Limb (tissue), 2 donors: ENCODE measurements at regions not wholly inside any gene's neighbourhood (a gene's known extent, or its start where the extent isn't known, plus 50 kb on each side); places are given as distances from the start of the nearest gene placed in this dataset.

ENCODE experiments used
- DNase-seq, 2 donors: peaks; one replicate each; pipeline ENCODE4 v3.0.0-alpha.2; 2016; ENCODE audit errors: extremely low spot score in 2 of 2

DNA sequence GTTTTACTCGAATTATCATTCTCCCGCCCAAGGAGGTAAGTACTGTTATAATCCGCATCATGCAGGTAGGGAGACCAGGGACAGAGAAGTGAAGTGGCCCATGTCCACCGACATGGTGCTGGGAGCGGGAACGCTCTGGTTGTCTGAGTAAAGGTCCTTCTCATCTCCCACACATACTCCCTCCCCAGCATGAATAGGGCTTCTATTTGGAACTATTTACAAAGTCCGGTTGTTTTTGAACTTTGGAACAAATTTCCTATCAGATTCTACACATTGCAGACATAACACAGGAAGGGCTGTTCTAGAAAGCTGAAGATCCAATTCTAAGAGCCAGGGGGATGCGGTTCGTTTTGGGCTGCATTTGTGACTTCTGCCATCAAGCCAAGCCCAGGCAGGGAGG is 94.8 kb upstream of the TLE3 start:
- DNase-seq, result no peak

GRCh38 chr15:70192041-70192440 is 94.3 kb upstream of the TLE3 start:
- no peak for DNase-seq

DNA sequence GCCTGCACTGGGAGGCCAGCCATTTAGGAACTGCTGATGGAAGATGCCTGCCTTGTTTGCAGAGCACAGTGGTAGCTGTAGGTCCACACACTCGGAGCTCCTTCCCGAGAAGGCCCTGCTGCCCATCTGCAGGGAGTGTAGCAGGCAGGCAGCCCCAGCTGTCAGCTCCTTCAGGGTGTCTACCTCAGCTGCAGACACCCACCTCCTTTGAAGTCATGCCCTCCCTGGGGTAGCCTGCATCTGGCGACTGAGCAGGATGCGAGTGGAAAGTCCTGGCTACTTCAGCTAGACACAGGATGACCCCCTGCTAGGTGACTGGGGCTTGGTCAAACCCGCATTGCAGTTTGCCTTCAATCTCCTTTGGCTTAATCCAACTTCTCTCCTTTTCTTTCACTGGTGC is 93.2 kb upstream of the TLE3 start:
- no peak for DNase-seq

- DNase-seq, result no peak
Measured at GRCh38 chr15:70189826-70190695, 92.3 kb upstream of the TLE3 start.

- DNase-seq, result no peak
Measured at GRCh38 chr15:70188286-70188685, 90.6 kb upstream of the TLE3 start.

DNA sequence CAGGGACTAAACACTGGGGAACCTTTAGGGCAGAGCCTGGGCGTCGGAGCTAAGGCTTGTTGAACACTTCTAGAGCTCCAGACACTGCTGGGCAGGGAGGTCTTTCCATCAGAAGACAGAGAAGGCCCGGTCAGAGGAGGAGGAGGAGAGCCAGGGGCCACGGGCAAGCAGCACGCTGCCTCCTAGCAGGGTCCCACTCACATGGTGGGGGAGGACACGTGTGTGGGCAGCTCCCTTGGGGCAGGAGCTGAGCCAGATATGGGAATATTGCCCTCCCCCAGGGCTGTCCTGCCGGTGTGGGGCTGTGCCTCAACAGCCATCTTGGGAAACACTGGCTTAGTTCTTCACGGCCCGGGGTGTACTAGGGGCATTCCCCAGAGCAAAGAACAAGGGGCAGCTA is 89.6 kb upstream of the TLE3 start:
- DNase-seq, result no peak

DNA sequence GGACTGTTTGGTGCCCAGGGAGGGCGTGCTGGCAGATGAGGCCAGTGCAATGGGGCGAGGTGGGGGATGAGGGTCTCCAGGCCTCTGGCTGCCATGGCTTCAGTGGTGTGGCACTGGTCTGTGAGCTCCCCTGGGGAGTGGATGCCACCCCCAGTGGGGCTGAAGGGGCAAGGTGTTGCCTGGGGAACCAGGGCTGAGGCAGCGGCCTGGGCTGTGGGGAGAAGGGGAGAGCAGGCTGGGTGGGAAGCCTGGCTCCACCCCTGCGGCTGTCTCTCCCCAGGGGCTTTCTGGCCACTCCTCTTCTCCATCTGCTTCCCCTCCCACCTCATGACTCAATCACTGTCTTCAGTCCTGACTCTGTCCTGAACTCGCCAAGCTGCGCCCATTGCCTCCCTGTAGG is 88.4 kb upstream of the TLE3 start:
- DNase-seq, result no peak

GRCh38 chr15:70185251-70185711 is 87.6 kb upstream of the TLE3 start:
- no peak for DNase-seq

DNA sequence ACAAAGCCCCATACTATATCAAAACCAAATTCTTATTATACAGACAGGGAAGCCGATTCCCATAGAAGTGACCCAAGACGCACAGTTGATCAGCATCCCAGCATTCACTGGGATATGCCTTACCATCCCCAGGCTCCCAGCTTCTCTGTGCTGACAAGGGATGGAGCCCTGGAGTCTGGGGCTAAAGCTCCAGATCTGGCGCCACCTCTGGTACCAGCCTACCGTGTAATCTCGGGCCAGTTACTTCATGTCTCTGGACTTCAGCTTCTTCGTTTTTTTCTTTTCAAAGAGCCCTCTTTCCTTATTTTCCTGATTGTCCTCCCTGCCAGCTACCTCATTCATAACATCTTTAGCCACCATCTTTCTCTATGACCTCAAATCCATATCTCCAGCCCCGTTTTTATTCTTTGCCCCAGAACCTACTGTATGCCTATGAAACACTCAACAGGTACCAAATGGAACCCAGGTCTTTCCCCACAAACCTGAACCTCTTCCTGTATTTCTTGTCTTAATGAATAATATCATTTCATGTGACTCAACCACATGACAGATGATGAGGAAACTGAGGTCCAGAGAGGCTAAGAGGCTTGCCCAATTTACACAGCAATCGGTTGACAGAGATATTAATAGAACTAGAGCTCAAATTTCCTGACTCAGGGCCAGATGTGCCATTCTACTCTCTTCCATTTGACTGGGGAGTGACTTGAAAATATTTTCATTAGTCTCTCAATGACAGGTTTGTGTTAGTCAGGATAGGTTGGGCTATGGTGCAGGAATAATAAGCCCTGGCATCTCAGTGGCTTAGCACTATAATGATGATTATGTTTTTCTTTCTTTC is 85.4 kb upstream of the TLE3 start:
- no peak for DNase-seq

GRCh38 chr15:70181626-70182255 is 84.0 kb upstream of the TLE3 start:
- DNase-seq, result no peak

DNA sequence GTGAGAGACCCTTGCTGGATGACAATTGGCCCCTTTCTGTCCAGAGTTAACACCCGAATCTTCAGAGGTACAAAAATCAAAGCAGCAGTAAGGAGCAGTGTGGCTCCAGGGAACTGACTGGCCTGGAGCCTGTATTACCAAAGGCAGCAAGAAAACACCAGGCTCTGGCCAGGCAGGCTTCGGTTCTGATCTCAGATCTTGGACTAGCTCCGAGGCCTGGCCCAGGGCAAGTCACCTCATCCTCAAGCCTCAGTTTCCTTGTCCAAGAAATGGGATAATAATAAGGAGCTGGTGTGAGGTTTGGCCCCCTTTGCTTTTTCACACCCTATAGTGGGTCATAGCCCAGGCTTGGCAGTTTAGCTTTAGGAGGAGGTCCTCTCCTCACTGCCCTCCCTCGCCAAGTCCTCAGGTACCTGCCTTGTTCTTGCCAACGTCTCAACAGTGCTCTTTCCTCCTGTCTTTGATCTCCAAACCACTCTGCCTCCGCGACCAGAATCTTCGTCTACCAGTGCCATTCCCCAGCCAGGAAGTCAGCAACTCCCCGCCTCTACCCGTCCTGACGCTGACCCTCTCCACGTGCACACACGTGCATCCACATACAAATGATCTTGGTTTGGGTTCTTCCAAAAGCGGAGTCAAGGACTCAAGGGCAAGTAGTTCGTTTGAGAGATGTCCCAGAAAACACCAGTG is 82.6 kb upstream of the TLE3 start:
- no peak for DNase-seq

GRCh38 chr15:70179309-70179892 is 81.7 kb upstream of the TLE3 start:
- DNase-seq, result no peak

DNA sequence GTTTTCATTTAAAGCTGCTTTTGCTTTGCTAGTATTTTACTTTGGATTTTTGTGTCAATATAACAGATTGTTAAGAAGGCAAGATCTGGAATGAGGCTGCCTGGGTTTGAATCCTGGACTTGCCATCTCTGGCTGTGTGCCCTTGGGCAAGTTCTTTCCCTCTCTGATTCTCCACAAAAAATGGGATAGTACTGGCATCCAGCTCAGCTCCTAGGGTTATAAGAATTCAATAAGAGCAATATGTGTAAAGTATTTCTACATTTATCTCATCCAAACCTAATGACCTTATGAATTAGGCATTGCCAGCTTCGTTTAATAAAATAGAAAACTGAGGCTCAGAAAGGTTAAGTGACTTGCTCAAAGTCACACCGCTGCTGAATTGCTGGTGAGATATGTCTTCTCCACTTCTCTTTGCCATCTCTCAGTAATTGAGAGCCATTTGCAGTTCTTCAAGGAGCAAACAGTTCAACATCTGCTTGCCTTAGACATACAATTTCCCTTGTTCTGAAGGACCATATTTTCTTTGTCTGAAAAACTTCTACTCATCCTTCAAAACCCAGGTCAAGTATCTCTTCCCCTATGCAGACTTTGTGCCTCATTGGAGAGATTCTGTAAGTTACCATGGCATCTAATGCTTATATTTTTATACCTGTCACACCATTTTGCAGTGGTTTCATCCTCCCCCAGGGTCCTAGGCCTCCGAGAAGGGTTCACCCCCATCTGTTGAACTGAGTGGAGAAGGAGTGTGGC is 80.8 kb upstream of the TLE3 start:
- DNase-seq, result no peak

GRCh38 chr15:70172566-70173225 is 75.0 kb upstream of the TLE3 start:
- no peak for DNase-seq

- DNase-seq, result no peak
Measured at GRCh38 chr15:70172124-70172523, 74.4 kb upstream of the TLE3 start.

DNA sequence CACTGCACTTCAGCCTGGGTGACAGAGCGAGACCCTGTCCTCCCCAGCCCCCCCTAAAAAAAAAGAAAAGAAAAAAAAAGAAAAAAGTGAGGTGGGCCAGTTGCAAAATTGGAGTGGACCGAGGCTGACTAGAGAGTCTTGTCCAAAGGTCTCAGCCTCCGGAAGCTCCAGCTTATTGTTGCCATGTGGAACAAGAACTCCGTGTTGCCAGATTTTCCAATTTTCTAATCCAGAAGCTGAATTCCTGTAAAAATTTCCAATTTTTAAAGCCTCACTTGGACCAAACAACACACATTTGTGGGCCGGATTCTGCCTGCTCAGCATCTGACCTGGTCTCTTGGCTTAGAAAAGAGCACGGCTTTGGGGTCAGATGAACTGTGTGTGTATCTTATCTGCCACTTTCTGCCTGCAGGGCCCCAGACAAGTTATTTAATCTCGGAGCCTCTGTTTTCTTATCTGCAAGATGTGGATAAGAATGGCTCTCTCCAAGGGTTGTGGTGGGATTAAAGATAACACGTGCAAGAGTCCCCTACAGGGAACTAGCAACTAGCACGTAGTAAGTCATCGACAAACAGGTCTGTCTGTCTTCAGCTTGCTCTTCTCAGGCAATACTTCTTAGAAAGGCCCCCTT is 73.7 kb upstream of the TLE3 start:
- DNase-seq, result no peak

- no peak for DNase-seq
Measured at GRCh38 chr15:70170096-70170699, 72.5 kb upstream of the TLE3 start.

DNA sequence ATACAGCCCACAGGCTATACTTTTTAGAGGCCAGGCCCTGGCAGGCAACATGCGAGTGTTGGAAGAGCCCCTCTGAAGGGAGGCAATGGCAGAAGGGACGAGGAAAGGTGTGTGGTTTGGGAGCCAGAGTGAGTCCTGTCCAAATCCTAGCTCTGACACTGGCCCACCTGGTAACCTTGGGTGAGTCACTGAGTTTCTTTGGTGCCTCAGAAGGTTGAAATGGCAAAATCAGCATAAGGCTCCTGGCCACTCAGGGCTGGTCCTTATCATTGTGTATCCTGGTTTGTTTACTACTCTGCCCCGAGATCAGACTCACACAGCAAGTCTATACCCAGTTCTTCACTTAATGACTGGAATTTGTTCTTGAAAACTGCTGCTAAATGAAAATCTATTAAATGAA is 71.4 kb upstream of the TLE3 start:
- no peak for DNase-seq

- DNase-seq, result no peak
Measured at GRCh38 chr15:70167155-70167554, 69.4 kb upstream of the TLE3 start.
